Adrenal gland (tissue), 9 donors: ENCODE measurements at regions not wholly inside any gene's neighbourhood (a gene's known extent, or its start where the extent isn't known, plus 50 kb on each side); places are given as distances from the start of the nearest gene placed in this dataset.

Source experiments
- DNase-seq, 7 donors: peaks; one replicate each; pipeline ENCODE4 v3.0.0-alpha.2; 2019 to 2020
- H3K27ac ChIP-seq, 5 donors: fragments of 200-600 bp; sonication (generic) in 4 of 5; 1 replicate in 3 of 5; 2 replicates in 2 of 5; pipeline versions ENCODE4 v1.5.1 to v1.8.0; 2016 to 2020; ENCODE audit warnings: mild to moderate bottlenecking in 1 of 5
- H3K27me3 ChIP-seq: fragments of 200-600 bp; 2 replicates; pipeline ENCODE4 v1.8.0; 2021
- H3K36me3 ChIP-seq, 2 donors: fragments of 200-600 bp; replicated peaks in 1 of 2; 1 replicate in 1 of 2; 2 replicates in 1 of 2; pipeline versions ENCODE4 v1.5.1 to v1.8.0; 2018 to 2022
- H3K4me1 ChIP-seq, 2 donors: fragments of 200-600 bp; replicated peaks in 1 of 2; 1 replicate in 1 of 2; 2 replicates in 1 of 2; pipeline versions ENCODE4 v1.5.1 to v1.8.0; 2018 to 2021
- H3K4me3 ChIP-seq, 4 donors: fragments of 200-600 bp; sonication (generic) in 3 of 4; one replicate each; pipeline ENCODE4 v1.5.1; 2016 to 2018
- H3K9me3 ChIP-seq, 3 donors: fragments of 200-600 bp; sonication (generic) in 1 of 3; replicated peaks in 1 of 3; 1 replicate in 2 of 3; 2 replicates in 1 of 3; pipeline versions ENCODE4 v1.5.1 to v1.8.0; 2016 to 2021
- POLR2A ChIP-seq, 2 donors: fragments of 450-650 bp; IDR thresholded peaks; one replicate each; pipeline ENCODE4 v1.6.1; 2017; ENCODE audit warnings: antibody characterized with exemption in 2 of 2, mild to moderate bottlenecking in 2 of 2, moderate library complexity in 1 of 2
- WGBS, 4 donors: extraction: QIAGEN DNeasy Blood & Tissue Kit in 2 of 4; methylation state at CpG; one replicate each; pipeline versions ENCODE4 v1.1.5 to v1.1.7; 2013 to 2017; 5-methylcytosine and 5-hydroxymethylcytosine counted together
- intact Hi-C, 2 donors: fragments of 100-400 bp; cut with DNase I; formaldehyde crosslinking; loops; one replicate each; pipeline versions ENCODE4 v1.14.1 to v1.15.0; 2022 to 2023
- TF ChIP-seq, protein P1 (sequence below), 6 experiments: fragments of 450-650 bp in 4 of 6; fragments of 200-600 bp in 2 of 6; sonication (generic) in 1 of 6; IDR thresholded peaks; 1 replicate in 5 of 6; 2 replicates in 1 of 6; pipeline versions ENCODE4 v1.5.1 to v1.8.0; 2016 to 2021; ENCODE audit warnings: antibody characterized with exemption in 6 of 6, mild to moderate bottlenecking in 2 of 6, moderate library complexity in 1 of 6
- donor health status: healthy with polysubstance abuse.
- donor health status: Bipolar disorder and iron deficiency.
- donor health status: DM: yes; HTN: yes; CAD: no.
- donor health status: DM: no; HTN: no; CAD: no.
- donor health status: DM: no; HTN: no; CAD: no.

DNA sequence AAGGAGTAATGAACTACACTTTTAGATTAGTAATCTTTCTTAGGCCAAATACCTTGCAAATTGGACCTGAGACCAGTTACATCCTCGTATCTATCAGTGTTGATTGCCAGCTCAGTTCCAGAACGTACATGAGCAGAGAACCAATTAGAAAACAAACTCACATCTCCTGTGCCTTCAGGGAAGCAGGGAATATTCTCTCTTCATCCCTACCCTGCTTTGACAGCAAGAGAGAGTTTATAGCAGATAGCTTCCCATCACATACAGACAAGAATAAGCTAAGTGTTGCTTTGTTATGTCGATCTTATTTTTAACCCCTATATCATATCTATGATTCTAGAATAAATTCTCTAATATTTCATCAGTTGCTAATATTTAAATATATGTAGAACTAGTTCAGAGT, 181.8 kb downstream of the DSC3 start:
- no peak overlapping the region for H3K27ac ChIP-seq
- DNase-seq, result no peak
- H3K9me3 ChIP-seq, result no peaks in the 10 kb centered on the region
- H3K4me3 ChIP-seq, result no peak overlapping the region
- no peak for TF ChIP-seq POLR2A (IDR thresholded peaks at IDR 0.05)
- TF ChIP-seq, protein P1, sequence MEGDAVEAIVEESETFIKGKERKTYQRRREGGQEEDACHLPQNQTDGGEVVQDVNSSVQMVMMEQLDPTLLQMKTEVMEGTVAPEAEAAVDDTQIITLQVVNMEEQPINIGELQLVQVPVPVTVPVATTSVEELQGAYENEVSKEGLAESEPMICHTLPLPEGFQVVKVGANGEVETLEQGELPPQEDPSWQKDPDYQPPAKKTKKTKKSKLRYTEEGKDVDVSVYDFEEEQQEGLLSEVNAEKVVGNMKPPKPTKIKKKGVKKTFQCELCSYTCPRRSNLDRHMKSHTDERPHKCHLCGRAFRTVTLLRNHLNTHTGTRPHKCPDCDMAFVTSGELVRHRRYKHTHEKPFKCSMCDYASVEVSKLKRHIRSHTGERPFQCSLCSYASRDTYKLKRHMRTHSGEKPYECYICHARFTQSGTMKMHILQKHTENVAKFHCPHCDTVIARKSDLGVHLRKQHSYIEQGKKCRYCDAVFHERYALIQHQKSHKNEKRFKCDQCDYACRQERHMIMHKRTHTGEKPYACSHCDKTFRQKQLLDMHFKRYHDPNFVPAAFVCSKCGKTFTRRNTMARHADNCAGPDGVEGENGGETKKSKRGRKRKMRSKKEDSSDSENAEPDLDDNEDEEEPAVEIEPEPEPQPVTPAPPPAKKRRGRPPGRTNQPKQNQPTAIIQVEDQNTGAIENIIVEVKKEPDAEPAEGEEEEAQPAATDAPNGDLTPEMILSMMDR (IDR thresholded peaks at IDR 0.05), result no peak
- no peaks in the 10 kb centered on the region for H3K4me1 ChIP-seq
- 60 to 72% (median 68%) methylated on average over 3 of the region's 3 CpGs for WGBS, 4 donors
- no peaks in the 10 kb centered on the region for H3K36me3 ChIP-seq
- no peaks in the 10 kb centered on the region for H3K27me3 ChIP-seq
- intact Hi-C loops, result no loop called here

DNA sequence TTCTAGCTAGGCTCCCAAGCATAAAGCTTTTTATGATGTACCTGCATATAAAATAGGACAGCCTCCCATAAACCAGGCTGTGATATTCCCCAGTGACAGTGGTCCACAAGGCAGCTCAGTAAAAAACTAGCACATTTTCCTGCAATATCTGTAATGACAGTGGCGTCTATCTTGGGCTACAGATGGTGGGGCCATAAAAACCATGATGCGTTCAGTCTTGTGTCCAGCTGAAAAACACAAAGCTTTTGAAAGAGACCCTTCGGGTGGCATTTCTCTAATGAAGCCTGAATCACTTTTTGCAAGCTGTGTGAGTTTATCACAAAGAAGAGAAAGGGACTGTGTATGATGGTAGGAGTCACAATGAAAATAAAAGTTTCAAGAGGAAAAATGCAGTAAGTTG, 183.5 kb downstream of the DSC3 start:
- no peaks in the 10 kb centered on the region for H3K27me3 ChIP-seq
- no peaks in the 10 kb centered on the region for H3K9me3 ChIP-seq
- no peaks in the 10 kb centered on the region for H3K4me1 ChIP-seq
- no peak overlapping the region for H3K27ac ChIP-seq
- 54 to 80% (median 68%) methylated on average over 3 of the region's 3 CpGs for WGBS, 4 donors
- H3K36me3 ChIP-seq, result no peaks in the 10 kb centered on the region
- intact Hi-C loops, result no loop called here
- H3K4me3 ChIP-seq, result no peak overlapping the region
- DNase-seq, result no peak
- no peak for TF ChIP-seq POLR2A (IDR thresholded peaks at IDR 0.05)
- TF ChIP-seq, protein P1 (IDR thresholded peaks at IDR 0.05), result no peak

DNA sequence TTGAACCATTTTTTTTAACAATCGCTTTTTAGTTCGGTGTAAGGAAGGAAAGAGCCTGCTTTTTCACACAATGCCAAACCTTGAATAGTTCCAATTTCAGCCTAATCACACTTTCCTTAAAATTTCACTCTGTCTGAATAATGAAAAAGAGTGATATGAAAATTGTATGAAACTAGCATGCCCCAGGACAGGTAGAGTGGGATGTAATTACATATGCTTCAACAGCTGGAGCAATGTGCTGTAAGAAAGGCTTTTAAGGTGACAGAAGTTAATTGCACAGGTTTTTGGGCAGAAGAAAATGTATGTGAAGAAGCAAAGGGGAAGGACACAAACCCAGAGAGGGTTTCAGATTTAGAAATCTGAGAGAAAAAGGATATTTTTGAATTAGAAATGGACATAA, 184.0 kb downstream of the DSC3 start:
- H3K36me3 ChIP-seq, result no peaks in the 10 kb centered on the region
- H3K4me3 ChIP-seq, result no peak overlapping the region
- H3K27ac ChIP-seq, result no peak overlapping the region
- no peaks in the 10 kb centered on the region for H3K27me3 ChIP-seq
- H3K4me1 ChIP-seq, result no peaks in the 10 kb centered on the region
- intact Hi-C loops, result no loop called here
- no peak for TF ChIP-seq POLR2A (IDR thresholded peaks at IDR 0.05)
- TF ChIP-seq, protein P1 (IDR thresholded peaks at IDR 0.05), result no peak
- 75 to 94% (median 91%) methylated on average over 2 of the region's 2 CpGs for WGBS, 4 donors
- no peaks in the 10 kb centered on the region for H3K9me3 ChIP-seq
- DNase-seq, result no peak

DNA sequence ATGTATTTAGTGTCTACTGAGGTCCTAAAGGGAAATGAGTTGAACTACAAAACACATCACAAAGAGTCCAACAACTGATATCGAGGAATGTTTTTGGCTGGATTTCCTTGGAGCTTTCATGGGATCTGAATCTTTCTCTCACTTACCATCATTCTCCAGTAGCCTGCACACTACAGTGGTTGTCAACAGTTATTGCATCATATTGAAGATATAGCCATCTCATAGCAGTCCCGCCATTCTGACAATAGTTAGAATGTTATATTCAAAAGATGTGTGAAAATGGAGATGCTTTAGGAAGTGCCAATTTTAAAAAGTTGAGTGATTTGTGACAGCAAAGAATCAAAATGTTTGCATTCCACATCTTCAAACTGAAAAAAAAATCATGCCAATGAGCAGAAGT, 186.8 kb downstream of the DSC3 start:
- no peaks in the 10 kb centered on the region for H3K36me3 ChIP-seq
- H3K9me3 ChIP-seq, result no peaks in the 10 kb centered on the region
- H3K27ac ChIP-seq, result no peak overlapping the region
- TF ChIP-seq, protein P1 (IDR thresholded peaks at IDR 0.05), result no peak
- no peak for TF ChIP-seq POLR2A (IDR thresholded peaks at IDR 0.05)
- DNase-seq, result no peak
- H3K4me1 ChIP-seq, result no peaks in the 10 kb centered on the region
- intact Hi-C loops, result no loop called here
- no peak overlapping the region for H3K4me3 ChIP-seq
- 72 to 77% (median 75%) methylated on average over 2 of the region's 2 CpGs for WGBS, 4 donors
- no peaks in the 10 kb centered on the region for H3K27me3 ChIP-seq
